ENCODE measurements at regions not wholly inside any gene's neighbourhood (a gene's known extent, or its start where the extent isn't known, plus 50 kb on each side); places are given as distances from the start of the nearest gene placed in this dataset.

DNA sequence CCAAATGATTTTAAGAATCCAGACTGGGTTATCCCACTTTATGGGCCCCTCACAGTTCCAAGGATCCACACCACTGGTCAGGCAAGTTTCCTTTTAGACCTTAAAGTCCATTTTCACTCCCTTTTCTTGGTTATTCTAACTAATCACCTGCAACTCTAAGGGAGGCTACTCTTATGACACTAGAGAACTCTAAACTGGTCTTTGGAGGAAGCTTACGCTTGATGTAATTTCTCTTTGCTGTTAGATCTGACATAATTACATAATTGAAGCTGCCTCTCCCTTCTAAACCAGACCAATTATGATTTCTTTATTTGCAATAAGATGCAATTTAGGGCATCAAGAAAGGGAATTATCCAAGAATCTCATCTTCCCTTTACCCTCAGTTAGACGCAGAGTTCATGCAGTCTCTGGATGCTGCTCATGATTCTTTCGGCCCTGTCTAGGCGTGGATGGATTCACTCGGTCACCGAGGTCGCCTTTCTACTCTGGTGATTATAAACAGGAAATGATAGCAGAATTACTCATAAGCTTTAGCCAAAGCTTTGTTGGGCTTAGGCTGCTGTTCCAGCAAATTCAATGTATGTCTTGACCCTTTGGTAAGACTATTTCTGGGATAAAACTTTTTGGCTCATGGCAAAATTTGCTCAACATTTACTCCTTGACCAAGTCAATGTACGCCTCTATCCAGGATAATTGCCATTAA lies 130.9 kb upstream of the PRNP start:
- Histone ChIP-seq H3K9me3 (ENCODE audit: insufficient read depth, low read length) (no peaks in the 10 kb centered on the region), H3K9ac (ENCODE audit: low read length) (no peak overlapping the region), H2AFZ (ENCODE audit: low read depth, low read length, severe bottlenecking) (no peak overlapping the region), H3K27me3 (ENCODE audit: low read length) (no peaks in the 10 kb centered on the region), H3K9me2 (replicated peaks; ENCODE audit: insufficient read depth, low read length) (no peaks in the 10 kb centered on the region), H3F3A (ENCODE audit: insufficient read depth) (no peaks in the 10 kb centered on the region), H3K27ac (ENCODE audit: low read depth, low read length) (no peak overlapping the region), H3K4me3 (ENCODE audit: insufficient read depth, low read length, poor library complexity, severe bottlenecking) (no peak overlapping the region), H4K20me1 (ENCODE audit: low read depth, low read length) (no peaks in the 10 kb centered on the region), H3K4me2 (ENCODE audit: low read depth, low read length, poor library complexity, severe bottlenecking) (no peak overlapping the region), H3K36me3 (ENCODE audit: low read length) (no peaks in the 10 kb centered on the region), H3K79me2 (ENCODE audit: insufficient read depth, low read length) (no peaks in the 10 kb centered on the region)
- TF ChIP-seq, protein P1, sequence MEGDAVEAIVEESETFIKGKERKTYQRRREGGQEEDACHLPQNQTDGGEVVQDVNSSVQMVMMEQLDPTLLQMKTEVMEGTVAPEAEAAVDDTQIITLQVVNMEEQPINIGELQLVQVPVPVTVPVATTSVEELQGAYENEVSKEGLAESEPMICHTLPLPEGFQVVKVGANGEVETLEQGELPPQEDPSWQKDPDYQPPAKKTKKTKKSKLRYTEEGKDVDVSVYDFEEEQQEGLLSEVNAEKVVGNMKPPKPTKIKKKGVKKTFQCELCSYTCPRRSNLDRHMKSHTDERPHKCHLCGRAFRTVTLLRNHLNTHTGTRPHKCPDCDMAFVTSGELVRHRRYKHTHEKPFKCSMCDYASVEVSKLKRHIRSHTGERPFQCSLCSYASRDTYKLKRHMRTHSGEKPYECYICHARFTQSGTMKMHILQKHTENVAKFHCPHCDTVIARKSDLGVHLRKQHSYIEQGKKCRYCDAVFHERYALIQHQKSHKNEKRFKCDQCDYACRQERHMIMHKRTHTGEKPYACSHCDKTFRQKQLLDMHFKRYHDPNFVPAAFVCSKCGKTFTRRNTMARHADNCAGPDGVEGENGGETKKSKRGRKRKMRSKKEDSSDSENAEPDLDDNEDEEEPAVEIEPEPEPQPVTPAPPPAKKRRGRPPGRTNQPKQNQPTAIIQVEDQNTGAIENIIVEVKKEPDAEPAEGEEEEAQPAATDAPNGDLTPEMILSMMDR (IDR thresholded peaks at IDR 0.05; ENCODE audit: insufficient read depth, low read length, poor library complexity, severe bottlenecking) = no peak
- no peak for TF ChIP-seq EZH2phosphoT487 (conservative IDR thresholded peaks at IDR 0.05; ENCODE audit: low read length)

DNA sequence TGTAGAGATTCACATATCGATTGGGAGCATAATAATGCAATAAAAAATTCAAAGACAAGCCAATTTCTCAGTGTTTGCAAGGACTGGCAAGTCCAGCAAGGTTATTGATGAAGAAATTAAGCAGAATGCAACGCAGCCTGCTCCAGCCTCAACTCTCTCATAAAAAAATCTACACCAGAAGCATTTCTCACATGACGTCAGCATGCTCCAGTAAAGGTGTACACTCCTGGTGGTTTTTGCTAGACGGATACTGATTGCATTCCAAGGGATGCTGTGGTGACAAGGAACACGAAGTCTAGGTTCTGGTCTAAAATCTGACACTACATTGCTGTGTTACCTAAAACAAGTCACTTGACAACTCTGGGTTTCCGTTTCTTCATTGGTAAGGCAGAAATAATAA lies 131.9 kb upstream of the PRNP start:
- H3K4me3 ChIP-seq (ENCODE audit: insufficient read depth, low read length, poor library complexity, severe bottlenecking) = no peak overlapping the region
- no peak overlapping the region for H3K27ac ChIP-seq (ENCODE audit: low read depth, low read length)
- no peaks in the 10 kb centered on the region for H3K9me2 ChIP-seq (replicated peaks; ENCODE audit: insufficient read depth, low read length)
- H3K27me3 ChIP-seq (ENCODE audit: low read length) = no peaks in the 10 kb centered on the region
- no peaks in the 10 kb centered on the region for H3F3A ChIP-seq (ENCODE audit: insufficient read depth)
- no peaks in the 10 kb centered on the region for H3K36me3 ChIP-seq (ENCODE audit: low read length)
- H3K4me2 ChIP-seq (ENCODE audit: low read depth, low read length, poor library complexity, severe bottlenecking) = no peak overlapping the region
- H3K9me3 ChIP-seq (ENCODE audit: insufficient read depth, low read length) = no peaks in the 10 kb centered on the region
- H3K9ac ChIP-seq (ENCODE audit: low read length) = no peak overlapping the region
- H4K20me1 ChIP-seq (ENCODE audit: low read depth, low read length) = no peaks in the 10 kb centered on the region
- TF ChIP-seq, protein P1 (IDR thresholded peaks at IDR 0.05; ENCODE audit: insufficient read depth, low read length, poor library complexity, severe bottlenecking) = no peak
- no peak for TF ChIP-seq EZH2phosphoT487 (conservative IDR thresholded peaks at IDR 0.05; ENCODE audit: low read length)
- no peaks in the 10 kb centered on the region for H3K79me2 ChIP-seq (ENCODE audit: insufficient read depth, low read length)
- H2AFZ ChIP-seq (ENCODE audit: low read depth, low read length, severe bottlenecking) = no peak overlapping the region

DNA sequence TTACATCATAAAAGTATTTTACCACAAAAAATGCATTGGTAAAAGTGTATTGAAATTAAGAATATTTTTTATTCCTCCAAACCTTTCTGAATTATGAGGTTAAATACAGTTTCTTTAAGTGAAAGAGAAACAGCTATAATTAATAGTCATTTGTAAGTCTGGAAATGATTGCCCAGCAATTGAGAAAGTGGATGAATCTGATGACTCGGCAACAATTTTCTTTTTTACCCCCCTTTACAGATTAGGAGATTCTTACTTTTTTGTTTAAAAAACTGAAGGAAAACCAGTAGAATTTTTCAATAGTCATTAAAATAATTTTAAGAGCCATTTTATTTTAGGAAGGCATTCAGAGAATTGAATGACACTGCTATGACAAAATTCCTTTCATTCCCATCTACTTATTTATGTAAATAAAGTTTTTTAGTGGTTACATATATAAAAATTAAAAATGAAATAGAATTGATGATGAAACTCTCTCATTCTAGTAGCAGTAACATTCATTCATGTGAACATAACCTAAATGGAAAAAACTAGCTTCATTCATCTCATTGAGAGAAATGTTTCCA lies 134.1 kb upstream of the PRNP start:
- H3K4me2 ChIP-seq (ENCODE audit: low read depth, low read length, poor library complexity, severe bottlenecking) = no peak overlapping the region
- H3F3A ChIP-seq (ENCODE audit: insufficient read depth) = no peaks in the 10 kb centered on the region
- no peak overlapping the region for H3K4me3 ChIP-seq (ENCODE audit: insufficient read depth, low read length, poor library complexity, severe bottlenecking)
- H2AFZ ChIP-seq (ENCODE audit: low read depth, low read length, severe bottlenecking) = no peak overlapping the region
- H3K27me3 ChIP-seq (ENCODE audit: low read length) = no peaks in the 10 kb centered on the region
- H3K9me2 ChIP-seq (replicated peaks; ENCODE audit: insufficient read depth, low read length) = no peaks in the 10 kb centered on the region
- H3K36me3 ChIP-seq (ENCODE audit: low read length) = no peaks in the 10 kb centered on the region
- no peaks in the 10 kb centered on the region for H3K79me2 ChIP-seq (ENCODE audit: insufficient read depth, low read length)
- H4K20me1 ChIP-seq (ENCODE audit: low read depth, low read length) = no peaks in the 10 kb centered on the region
- TF ChIP-seq, protein P1 (IDR thresholded peaks at IDR 0.05; ENCODE audit: insufficient read depth, low read length, poor library complexity, severe bottlenecking) = no peak
- TF ChIP-seq EZH2phosphoT487 (conservative IDR thresholded peaks at IDR 0.05; ENCODE audit: low read length) = no peak
- H3K27ac ChIP-seq (ENCODE audit: low read depth, low read length) = no peak overlapping the region
- H3K9me3 ChIP-seq (ENCODE audit: insufficient read depth, low read length) = no peaks in the 10 kb centered on the region
- no peak overlapping the region for H3K9ac ChIP-seq (ENCODE audit: low read length)

Measured in SU-DHL-6 (cell line).